Stimulated activated naive CD8-positive, alpha-beta T cell treated with anti-CD3 and anti-CD28 coated beads, Interleukin-15, amount 100 ng/mL, for 72 hours (primary cell): ENCODE measurements at regions not wholly inside any gene's neighbourhood (a gene's known extent, or its start where the extent isn't known, plus 50 kb on each side); places are given as distances from the start of the nearest gene placed in this dataset.
"Not testable (repeated sequence)": the region's sequence is repeated elsewhere in the genome, so short reads cannot be mapped to it uniquely, and the experiment has no call there.

Experiments used
- ATAC-seq: fragments of 150-1000 bp; cut with Tn5 transposase; 2 replicates; pipeline ENCODE4 v1.10.0; 2021; ENCODE audit warnings: mild to moderate bottlenecking, moderate library complexity
- DNase-seq, 2 donors: peaks; one replicate each; pipeline ENCODE4 v3.0.0; 2021 to 2022
- H3K27ac Mint-ChIP-seq, 2 donors: one replicate each; pipeline ENCODE4 v1.8.0; 2022; ENCODE audit warnings: mild to moderate bottlenecking in 2 of 2, mixed read lengths in 2 of 2, moderate library complexity in 2 of 2
- H3K27me3 Mint-ChIP-seq: one replicate; pipeline ENCODE4 v1.8.0; 2022; ENCODE audit warnings: mixed read lengths
- H3K4me1 Mint-ChIP-seq: one replicate; pipeline ENCODE4 v1.8.0; 2022; ENCODE audit warnings: mild to moderate bottlenecking, mixed read lengths
- H3K4me3 Mint-ChIP-seq, 2 donors: one replicate each; pipeline ENCODE4 v1.8.0; 2022; ENCODE audit warnings: mild to moderate bottlenecking in 2 of 2, mixed read lengths in 2 of 2, moderate library complexity in 1 of 2
- H3K9me3 Mint-ChIP-seq, 2 donors: one replicate each; pipeline ENCODE4 v1.8.0; 2022; ENCODE audit warnings: mixed read lengths in 2 of 2

GRCh38 chrX:3520982-3521381, 174.5 kb upstream of the MXRA5 start:
- no peaks in the 10 kb centered on the region for H3K9me3 Mint-ChIP-seq
- H3K27ac Mint-ChIP-seq: no peak overlapping the region
- H3K4me1 Mint-ChIP-seq: no peaks in the 10 kb centered on the region
- no peak for DNase-seq
- no peaks in the 10 kb centered on the region for H3K27me3 Mint-ChIP-seq
- H3K4me3 Mint-ChIP-seq: no peak overlapping the region
- no peak for ATAC-seq

- no peak overlapping the region for H3K27ac Mint-ChIP-seq
These were observed 174.0 kb upstream of the MXRA5 start for GRCh38 chrX:3520458-3520857.

GRCh38 chrX:3519384-3519783, 172.9 kb upstream of the MXRA5 start:
- H3K4me3 Mint-ChIP-seq, H3K9me3 Mint-ChIP-seq, H3K27ac Mint-ChIP-seq, ATAC-seq, H3K27me3 Mint-ChIP-seq, H3K4me1 Mint-ChIP-seq, DNase-seq: not testable (repeated sequence)

More at GRCh38 chrX:3520458-3520857, 174.0 kb upstream of the MXRA5 start:
- H3K4me3 Mint-ChIP-seq: no peak overlapping the region
- H3K4me1 Mint-ChIP-seq: no peaks in the 10 kb centered on the region
- no peaks in the 10 kb centered on the region for H3K9me3 Mint-ChIP-seq
- no peak for DNase-seq
- no peaks in the 10 kb centered on the region for H3K27me3 Mint-ChIP-seq
- no peak for ATAC-seq

- Mint-ChIP-seq H3K27me3 (no peaks in the 10 kb centered on the region), H3K9me3 (no peaks in the 10 kb centered on the region), H3K4me1 (no peaks in the 10 kb centered on the region), H3K4me3 (no peak overlapping the region), H3K27ac (no peak overlapping the region)
- DNase-seq (no peak), ATAC-seq (no peak)
These were observed 172.4 kb upstream of the MXRA5 start for GRCh38 chrX:3518870-3519269.

- no peak for DNase-seq
- H3K27me3 Mint-ChIP-seq: no peaks in the 10 kb centered on the region
- no peaks in the 10 kb centered on the region for H3K4me1 Mint-ChIP-seq
- ATAC-seq: no peak
- H3K4me3 Mint-ChIP-seq: no peak overlapping the region
- H3K27ac Mint-ChIP-seq: no peak overlapping the region
- H3K9me3 Mint-ChIP-seq: no peaks in the 10 kb centered on the region
These were observed 169.6 kb upstream of the MXRA5 start for GRCh38 chrX:3516051-3516541.

- H3K27me3 Mint-ChIP-seq: no peaks in the 10 kb centered on the region
- no peak overlapping the region for H3K27ac Mint-ChIP-seq
- no peaks in the 10 kb centered on the region for H3K4me1 Mint-ChIP-seq
- H3K9me3 Mint-ChIP-seq: no peaks in the 10 kb centered on the region
- DNase-seq: no peak
- no peak overlapping the region for H3K4me3 Mint-ChIP-seq
- ATAC-seq: no peak
These were observed 168.5 kb upstream of the MXRA5 start for GRCh38 chrX:3514996-3515395.

- not testable (repeated sequence) for H3K9me3 Mint-ChIP-seq, H3K4me1 Mint-ChIP-seq, ATAC-seq, H3K4me3 Mint-ChIP-seq, H3K27me3 Mint-ChIP-seq, H3K27ac Mint-ChIP-seq
- DNase-seq: peak in 1 of 2 donors; percentile 8
These were observed 165.7 kb upstream of the MXRA5 start for GRCh38 chrX:3512150-3512549.

GRCh38 chrX:3509934-3510333, 163.5 kb upstream of the MXRA5 start:
- no peak overlapping the region for H3K27ac Mint-ChIP-seq
- no peak overlapping the region for H3K4me3 Mint-ChIP-seq
- no peaks in the 10 kb centered on the region for H3K9me3 Mint-ChIP-seq
- H3K27me3 Mint-ChIP-seq: no peaks in the 10 kb centered on the region
- DNase-seq (no peak), ATAC-seq (no peak)
- no peaks in the 10 kb centered on the region for H3K4me1 Mint-ChIP-seq

- Mint-ChIP-seq H3K27ac (no peak overlapping the region), H3K4me3 (no peak overlapping the region), H3K27me3 (no peaks in the 10 kb centered on the region), H3K4me1 (no peaks in the 10 kb centered on the region), H3K9me3 (peaks cover 0 to 3% of the 10 kb centered on the region in 2 donors)
- DNase-seq (no peak), ATAC-seq (no peak)
These were observed 158.5 kb upstream of the MXRA5 start for GRCh38 chrX:3504916-3505315.

GRCh38 chrX:3501833-3502535, 155.5 kb upstream of the MXRA5 start:
- no peak overlapping the region for H3K27ac Mint-ChIP-seq
- DNase-seq (no peak), ATAC-seq (no peak)
- H3K4me3 Mint-ChIP-seq: no peak overlapping the region
- H3K4me1 Mint-ChIP-seq: no peaks in the 10 kb centered on the region
- H3K9me3 Mint-ChIP-seq: peaks cover 0 to 4% of the 10 kb centered on the region in 2 donors
- no peaks in the 10 kb centered on the region for H3K27me3 Mint-ChIP-seq

GRCh38 chrX:3495836-3496769, 149.7 kb upstream of the MXRA5 start:
- H3K4me1 Mint-ChIP-seq, ATAC-seq, H3K27ac Mint-ChIP-seq, DNase-seq, H3K27me3 Mint-ChIP-seq, H3K4me3 Mint-ChIP-seq: not testable (repeated sequence)
- peaks cover 4 to 11% of the 10 kb centered on the region in 2 donors for H3K9me3 Mint-ChIP-seq

GRCh38 chrX:3493605-3494004, 147.2 kb upstream of the MXRA5 start:
- Mint-ChIP-seq H3K9me3 (peaks cover 4 to 7% of the 10 kb centered on the region in 2 donors), H3K27me3 (no peaks in the 10 kb centered on the region), H3K4me3 (no peak overlapping the region), H3K27ac (no peak overlapping the region), H3K4me1 (no peaks in the 10 kb centered on the region)
- DNase-seq: no peak
- no peak for ATAC-seq

- H3K9me3 Mint-ChIP-seq: no peaks in the 10 kb centered on the region
- no peaks in the 10 kb centered on the region for H3K4me1 Mint-ChIP-seq
- no peak overlapping the region for H3K27ac Mint-ChIP-seq
- no peak for ATAC-seq
- no peak for DNase-seq
- no peak overlapping the region for H3K4me3 Mint-ChIP-seq
- H3K27me3 Mint-ChIP-seq: no peaks in the 10 kb centered on the region
These were observed 139.3 kb upstream of the MXRA5 start for GRCh38 chrX:3485727-3486126.

- Mint-ChIP-seq H3K27me3 (no peaks in the 10 kb centered on the region), H3K4me3 (no peak overlapping the region), H3K27ac (no peak overlapping the region), H3K4me1 (no peaks in the 10 kb centered on the region), H3K9me3 (peaks cover 0 to 8% of the 10 kb centered on the region in 2 donors)
- no peak for ATAC-seq
- no peak for DNase-seq
These were observed 132.6 kb upstream of the MXRA5 start for GRCh38 chrX:3479026-3479425.

GRCh38 chrX:3476973-3477372, 130.5 kb upstream of the MXRA5 start:
- no peak for ATAC-seq

GRCh38 chrX:3470211-3470679, 123.8 kb upstream of the MXRA5 start:
- ATAC-seq, H3K27me3 Mint-ChIP-seq, H3K4me3 Mint-ChIP-seq, H3K4me1 Mint-ChIP-seq, H3K9me3 Mint-ChIP-seq, DNase-seq, H3K27ac Mint-ChIP-seq: not testable (repeated sequence)

More at GRCh38 chrX:3476973-3477372, 130.5 kb upstream of the MXRA5 start:
- H3K4me1 Mint-ChIP-seq: no peaks in the 10 kb centered on the region
- H3K4me3 Mint-ChIP-seq: no peak overlapping the region
- no peak for DNase-seq
- no peak overlapping the region for H3K27ac Mint-ChIP-seq
- H3K9me3 Mint-ChIP-seq: peaks cover 0 to 8% of the 10 kb centered on the region in 2 donors
- H3K27me3 Mint-ChIP-seq: no peaks in the 10 kb centered on the region
